RWPE2 (cell line): ENCODE measurements at regions not wholly inside any gene's neighbourhood (a gene's known extent, or its start where the extent isn't known, plus 50 kb on each side); places are given as distances from the start of the nearest gene placed in this dataset.

Source experiments
- ATAC-seq: fragments of 200-7000 bp; cut with Tn5 transposase; 3 replicates; pipeline ENCODE4 v1.9.1; 2021; ENCODE audit warnings: low read depth
- DNase-seq: peaks from one replicate; pipeline ENCODE4 v3.0.0-alpha.2; 2020; ENCODE audit warnings: low spot score
- H3K27ac ChIP-seq: fragments of 450-650 bp; 2 replicates; pipeline ENCODE4 v1.5.1; 2017; ENCODE audit warnings: mild to moderate bottlenecking; ENCODE audit not compliant: poor library complexity, severe bottlenecking
- H3K27me3 ChIP-seq: fragments of 250-450 bp; sonication (Bioruptor Pico); 2 replicates; pipeline ENCODE4 v1.5.1; 2021; ENCODE audit warnings: mild to moderate bottlenecking, moderate library complexity; ENCODE audit not compliant: insufficient read depth, poor library complexity, severe bottlenecking
- H3K36me3 ChIP-seq: fragments of 250-450 bp; sonication (Bioruptor Pico); 2 replicates; pipeline ENCODE4 v1.5.1; 2020; ENCODE audit warnings: low read depth, mild to moderate bottlenecking, moderate library complexity
- H3K4me1 ChIP-seq: fragments of 250-450 bp; sonication (Bioruptor Pico); 2 replicates; pipeline ENCODE4 v1.5.1; 2021; ENCODE audit warnings: mild to moderate bottlenecking, moderate library complexity; ENCODE audit not compliant: insufficient read depth, poor library complexity, severe bottlenecking
- H3K4me3 ChIP-seq: fragments of 250-450 bp; sonication (Bioruptor Pico); 2 replicates; pipeline ENCODE4 v1.5.1; 2021; ENCODE audit warnings: mild to moderate bottlenecking, moderate library complexity; ENCODE audit not compliant: severe bottlenecking
- H3K9me3 ChIP-seq: fragments of 250-450 bp; sonication (Bioruptor Pico); 2 replicates; pipeline ENCODE4 v1.5.1; 2021; ENCODE audit warnings: mild to moderate bottlenecking, moderate library complexity; ENCODE audit not compliant: severe bottlenecking
- TF ChIP-seq, protein P1 (sequence below): fragments of 450-650 bp; IDR thresholded peaks from one replicate; pipeline ENCODE4 v1.5.1; 2017; ENCODE audit warnings: mild to moderate bottlenecking, moderate library complexity; ENCODE audit not compliant: poor library complexity, severe bottlenecking

DNA sequence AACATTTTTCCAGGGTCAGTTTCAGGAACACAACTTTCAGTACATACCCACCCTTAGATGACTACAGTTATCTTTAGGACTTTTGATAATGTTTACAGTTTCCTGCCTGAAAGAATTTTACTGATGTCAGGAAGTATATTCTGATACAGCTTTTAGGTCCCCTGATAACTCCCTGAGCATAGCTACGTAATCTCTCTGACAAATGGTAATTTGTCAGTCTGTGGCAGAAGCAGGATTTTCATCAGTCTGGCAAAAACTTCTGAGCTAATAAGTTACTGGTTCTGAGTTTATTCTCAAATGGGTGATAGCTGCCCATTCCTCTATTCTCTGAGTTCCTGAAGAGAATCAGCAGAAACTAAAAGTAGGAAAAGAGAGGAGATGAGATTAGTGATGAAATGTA is 270.1 kb upstream of the MTPN start:
- ATAC-seq (no peak), DNase-seq (no peak)

DNA sequence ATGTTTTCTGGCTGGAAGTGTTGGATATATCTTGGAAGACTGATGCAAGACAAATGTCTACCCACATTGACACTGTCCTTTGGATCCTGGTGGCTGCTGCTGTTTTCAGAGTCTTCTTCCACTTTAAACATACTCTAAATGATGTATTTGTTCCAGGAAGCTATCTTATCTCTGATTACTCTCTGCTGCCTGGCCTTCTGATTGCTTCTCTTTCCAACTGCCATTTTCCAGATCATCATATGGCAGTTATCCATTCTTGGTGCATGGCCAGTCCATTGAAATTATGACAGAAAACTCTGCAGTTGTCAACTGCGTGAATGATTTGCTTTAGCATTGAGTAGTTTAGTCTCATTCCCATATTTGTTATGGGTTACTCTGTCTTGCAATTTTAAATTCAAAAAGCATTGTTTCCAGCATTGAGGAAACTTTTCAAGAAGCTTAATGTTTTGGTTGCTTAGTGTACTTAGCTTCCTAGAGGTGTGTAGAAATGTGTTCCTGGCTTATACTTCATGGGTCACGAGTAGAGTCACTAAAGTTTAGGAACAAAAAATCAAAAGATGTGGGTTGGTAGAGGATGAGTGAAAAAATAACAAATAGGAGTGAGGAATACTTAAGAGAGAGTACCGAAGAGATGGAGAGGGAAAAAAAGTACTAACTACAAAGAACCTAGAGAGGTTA is 268.3 kb upstream of the MTPN start:
- Histone ChIP-seq H3K36me3 (no peaks in the 10 kb centered on the region), H3K4me3 (no peak overlapping the region), H3K27me3 (no peaks in the 10 kb centered on the region), H3K4me1 (no peaks in the 10 kb centered on the region), H3K9me3 (no peaks in the 10 kb centered on the region), H3K27ac (no peak overlapping the region)
- ATAC-seq (no peak), DNase-seq (no peak)
- TF ChIP-seq, protein P1, sequence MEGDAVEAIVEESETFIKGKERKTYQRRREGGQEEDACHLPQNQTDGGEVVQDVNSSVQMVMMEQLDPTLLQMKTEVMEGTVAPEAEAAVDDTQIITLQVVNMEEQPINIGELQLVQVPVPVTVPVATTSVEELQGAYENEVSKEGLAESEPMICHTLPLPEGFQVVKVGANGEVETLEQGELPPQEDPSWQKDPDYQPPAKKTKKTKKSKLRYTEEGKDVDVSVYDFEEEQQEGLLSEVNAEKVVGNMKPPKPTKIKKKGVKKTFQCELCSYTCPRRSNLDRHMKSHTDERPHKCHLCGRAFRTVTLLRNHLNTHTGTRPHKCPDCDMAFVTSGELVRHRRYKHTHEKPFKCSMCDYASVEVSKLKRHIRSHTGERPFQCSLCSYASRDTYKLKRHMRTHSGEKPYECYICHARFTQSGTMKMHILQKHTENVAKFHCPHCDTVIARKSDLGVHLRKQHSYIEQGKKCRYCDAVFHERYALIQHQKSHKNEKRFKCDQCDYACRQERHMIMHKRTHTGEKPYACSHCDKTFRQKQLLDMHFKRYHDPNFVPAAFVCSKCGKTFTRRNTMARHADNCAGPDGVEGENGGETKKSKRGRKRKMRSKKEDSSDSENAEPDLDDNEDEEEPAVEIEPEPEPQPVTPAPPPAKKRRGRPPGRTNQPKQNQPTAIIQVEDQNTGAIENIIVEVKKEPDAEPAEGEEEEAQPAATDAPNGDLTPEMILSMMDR, result no peak

More for the DNA sequence above, 270.1 kb upstream of the MTPN start:
- H3K27ac ChIP-seq, result no peak overlapping the region
- no peaks in the 10 kb centered on the region for H3K9me3 ChIP-seq
- H3K4me1 ChIP-seq, result no peaks in the 10 kb centered on the region
- no peak overlapping the region for H3K4me3 ChIP-seq
- H3K36me3 ChIP-seq, result no peaks in the 10 kb centered on the region
- H3K27me3 ChIP-seq, result no peaks in the 10 kb centered on the region
- TF ChIP-seq, protein P1, result no peak

DNA sequence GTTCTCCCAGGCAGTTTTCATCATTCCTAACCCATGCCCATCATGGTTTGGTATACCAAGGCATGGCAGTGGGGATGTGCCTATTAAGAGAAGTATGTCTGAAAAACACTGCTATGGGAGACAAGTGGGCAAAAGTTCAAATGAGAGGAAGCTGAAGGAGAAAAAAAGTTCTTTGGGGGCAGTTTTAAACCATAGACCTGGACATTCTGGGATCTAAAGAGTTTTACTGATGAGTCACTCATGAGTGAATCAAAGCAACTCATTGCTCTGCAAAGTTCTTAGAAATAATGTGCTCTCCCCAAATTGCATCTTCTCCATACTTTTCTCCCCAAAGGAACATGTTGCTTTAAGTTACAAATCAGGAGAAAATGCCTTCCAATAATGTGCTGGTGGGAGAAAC is 256.9 kb upstream of the MTPN start:
- DNase-seq (no peak), ATAC-seq (no peak)
- no peaks in the 10 kb centered on the region for H3K9me3 ChIP-seq

DNA sequence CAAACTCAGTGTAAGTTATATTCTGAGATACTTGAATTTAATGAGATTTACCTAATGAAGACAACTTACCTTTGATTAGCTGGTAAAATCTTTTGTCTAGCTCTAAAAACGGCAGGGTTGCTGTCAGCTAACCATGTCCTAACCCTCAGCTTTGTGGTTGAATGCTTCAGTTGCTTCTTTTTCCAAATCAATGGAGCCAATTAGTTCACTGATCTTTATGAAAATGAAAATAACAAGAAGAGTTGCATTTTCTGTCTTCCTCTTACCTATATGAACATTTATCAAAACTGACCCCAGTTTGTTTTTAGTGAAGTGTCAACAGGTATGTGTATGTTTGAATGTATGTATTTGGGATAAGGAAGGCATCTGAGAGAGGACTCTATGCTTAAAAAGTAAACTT is 253.1 kb upstream of the MTPN start:
- no peak overlapping the region for H3K4me3 ChIP-seq

More for the DNA sequence above, 256.9 kb upstream of the MTPN start:
- Histone ChIP-seq H3K36me3 (no peaks in the 10 kb centered on the region), H3K27me3 (peaks cover 8% of the 10 kb centered on the region), H3K27ac (no peak overlapping the region), H3K4me3 (no peak overlapping the region), H3K4me1 (no peaks in the 10 kb centered on the region)
- TF ChIP-seq, protein P1, result no peak

DNA sequence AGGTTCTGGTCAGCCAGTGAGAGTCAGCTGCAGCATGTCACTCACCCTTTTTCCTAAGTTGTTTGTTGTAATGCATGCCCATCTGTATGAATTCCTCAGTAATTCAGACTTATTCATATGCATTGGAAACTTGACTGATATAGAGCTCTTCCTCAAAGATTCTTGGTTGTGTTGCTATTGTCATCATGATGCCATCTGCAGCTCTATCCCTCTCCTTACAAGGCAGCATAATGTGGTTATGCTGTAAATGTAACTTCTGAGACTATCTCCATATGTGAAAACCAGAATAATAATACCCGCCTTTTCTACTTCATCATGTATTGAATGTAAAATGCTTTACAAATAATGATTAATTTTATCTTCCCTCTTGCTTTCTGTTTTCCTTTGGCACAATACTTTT is 252.6 kb upstream of the MTPN start:
- Histone ChIP-seq H3K4me3 (no peak overlapping the region), H3K27me3 (no peaks in the 10 kb centered on the region), H3K36me3 (no peaks in the 10 kb centered on the region), H3K9me3 (no peaks in the 10 kb centered on the region), H3K27ac (no peak overlapping the region), H3K4me1 (no peaks in the 10 kb centered on the region)
- no peak for DNase-seq
- TF ChIP-seq, protein P1, result no peak
- ATAC-seq, result no peak

More for the DNA sequence above, 253.1 kb upstream of the MTPN start:
- no peaks in the 10 kb centered on the region for H3K27me3 ChIP-seq
- H3K4me1 ChIP-seq, result no peaks in the 10 kb centered on the region
- ATAC-seq (no peak), DNase-seq (no peak)
- no peaks in the 10 kb centered on the region for H3K36me3 ChIP-seq
- TF ChIP-seq, protein P1, result no peak
- no peaks in the 10 kb centered on the region for H3K9me3 ChIP-seq
- no peak overlapping the region for H3K27ac ChIP-seq
